ENCODE measurements at regions not wholly inside any gene's neighbourhood (a gene's known extent, or its start where the extent isn't known, plus 50 kb on each side); places are given as distances from the start of the nearest gene placed in this dataset.

GRCh38 chr10:128326851-128327250 is 200.6 kb upstream of the MKI67 start:
- POLR2A ChIA-PET = no interaction called here
- no peak overlapping the region for H3K9ac ChIP-seq (ENCODE audit: insufficient read depth, low read depth, low read length)
- CTCF ChIA-PET (ENCODE audit: low intra/inter-chr PET ratio, low total read pairs) = no interaction called here
- no peak for DNase-seq (ENCODE audit: low spot score)
- BruUV-seq (replicated peaks) = no TSS peak
- no peaks in the 10 kb centered on the region for H3K79me2 ChIP-seq (ENCODE audit: insufficient read depth, low read length)
- H3K4me1 ChIP-seq (ENCODE audit: insufficient read depth, low read length) = no peaks in the 10 kb centered on the region
- H3K36me3 ChIP-seq (replicated peaks in 1 of 2; ENCODE audit: control insufficient read depth in 1 of 2, insufficient read depth in 2 of 2, low read length in 2 of 2) = no peaks in the 10 kb centered on the region
- ATAC-seq = no peak
- in situ Hi-C loops (cut with HindIII; ENCODE audit: extremely low pct_ligation_motif_present, low pct_unique_long_range_greater_than_20kb) (no loop called here), intact Hi-C loops (cut with micrococcal nuclease; ENCODE audit: unreplicated experiment) (no loop called here)
- 8% methylated on average over 9 of the region's 11 CpGs for WGBS (ENCODE audit: low lambda C conversion rate)
- H2AFZ ChIP-seq (ENCODE audit: low read length) = no peak overlapping the region
- 0 out of 5 replicates have a peak, but pooled peaks cover 0 to 3% of the 10 kb centered on the region in 2 experiments for H3K27me3 ChIP-seq (ENCODE audit: control insufficient read depth in 1 of 2, insufficient read depth in 2 of 2, low read length in 2 of 2)
- TF ChIP-seq ZNF572 (CRISPR knock-in tag; IDR thresholded peaks at IDR 0.05) (no peak), DMAP1 (CRISPR knock-in tag; IDR thresholded peaks at IDR 0.05) (no peak), ZNF597 (CRISPR knock-in tag; IDR thresholded peaks at IDR 0.05) (no peak), FIP1L1 (IDR thresholded peaks at IDR 0.05; ENCODE audit: borderline replicate concordance, insufficient read depth, low read depth, low read length) (no peak), FUBP1 (CRISPR knock-in tag; IDR thresholded peaks at IDR 0.05; ENCODE audit: borderline replicate concordance) (no peak), ZSCAN25 (CRISPR knock-in tag; IDR thresholded peaks at IDR 0.05) (no peak), ZNF777 (CRISPR knock-in tag; IDR thresholded peaks at IDR 0.05) (no peak), KAT8 (CRISPR knock-in tag; IDR thresholded peaks at IDR 0.05) (no peak), ARNT (IDR thresholded peaks at IDR 0.05) (no peak), HMGXB4 (CRISPR knock-in tag; IDR thresholded peaks at IDR 0.05; ENCODE audit: borderline replicate concordance in 1 of 2, low read depth in 1 of 2) (no peak), ZFP41 (CRISPR knock-in tag; IDR thresholded peaks at IDR 0.05; ENCODE audit: borderline replicate concordance) (no peak), TBL1XR1 (IDR thresholded peaks at IDR 0.05; ENCODE audit: borderline replicate concordance, low read length, partially characterized antibody) (no peak), HOXD1 (CRISPR knock-in tag; IDR thresholded peaks at IDR 0.05) (no peak), KDM5B (CRISPR knock-in tag; IDR thresholded peaks at IDR 0.05; ENCODE audit: borderline replicate concordance) (no peak), XRCC5 (optimal IDR thresholded peaks at IDR 0.05; ENCODE audit: low read length) (no peak), TFDP1 (CRISPR knock-in tag; IDR thresholded peaks at IDR 0.05; ENCODE audit: borderline replicate concordance) (no peak), NR1H2 (CRISPR knock-in tag; IDR thresholded peaks at IDR 0.05; ENCODE audit: borderline replicate concordance, low read depth) (no peak), ELF1 (CRISPR knock-in tag; IDR thresholded peaks at IDR 0.05) (no peak)
- no peaks in the 10 kb centered on the region for H4K20me1 ChIP-seq (ENCODE audit: insufficient read depth, low read length)
- no peak for FAIRE-seq
- H3K27ac ChIP-seq (ENCODE audit: extremely low read length, insufficient read depth, low read length) = no peak overlapping the region
- H3K4me2 ChIP-seq (ENCODE audit: low read depth, low read length) = no peak overlapping the region
- peaks cover 19% of the 10 kb centered on the region for H3K9me3 ChIP-seq (ENCODE audit: low read length)
- no peak overlapping the region for H3K4me3 ChIP-seq (replicated peaks in 1 of 3; ENCODE audit: insufficient read depth in 1 of 3, low read depth in 2 of 3, low read length in 3 of 3)

All from HepG2 (cell line).